NCI-H2196 (cell line): ENCODE measurements at regions not wholly inside any gene's neighbourhood (a gene's known extent, or its start where the extent isn't known, plus 50 kb on each side); places are given as distances from the start of the nearest gene placed in this dataset.

Experiments
- DNase-seq: peaks from one replicate; lab custom pipeline; 2025; ENCODE audit not compliant: unreplicated experiment; lab: John Stamatoyannopoulos, UW

GRCh38 chr4:41388080-41388479 is 131.4 kb downstream of the UCHL1 start:
- no peak for DNase-seq

- DNase-seq, result no peak
Observed at GRCh38 chr4:41389356-41389755, 132.6 kb downstream of the UCHL1 start.

GRCh38 chr4:41390661-41391060 is 133.9 kb downstream of the UCHL1 start:
- no peak for DNase-seq

- DNase-seq, result no peak
Observed at GRCh38 chr4:41391271-41391670, 134.5 kb downstream of the UCHL1 start.

- DNase-seq, result no peak
Observed at GRCh38 chr4:41394481-41394894, 137.8 kb downstream of the UCHL1 start.

GRCh38 chr4:41396214-41396613 is 139.5 kb downstream of the UCHL1 start:
- DNase-seq, result no peak

- DNase-seq, result no peak
Observed at GRCh38 chr4:41396869-41397268, 140.1 kb downstream of the UCHL1 start.

- no peak for DNase-seq
Observed at GRCh38 chr4:41399231-41399630, 138.7 kb upstream of the LIMCH1 start.

GRCh38 chr4:41400296-41400695 is 137.7 kb upstream of the LIMCH1 start:
- DNase-seq, result no peak

- DNase-seq, result no peak
Observed at GRCh38 chr4:41405464-41406112, 132.4 kb upstream of the LIMCH1 start.

GRCh38 chr4:41406113-41406516 is 131.8 kb upstream of the LIMCH1 start:
- no peak for DNase-seq

GRCh38 chr4:41408150-41408549 is 129.8 kb upstream of the LIMCH1 start:
- DNase-seq, result no peak

- no peak for DNase-seq
Observed at GRCh38 chr4:41408859-41409593, 128.9 kb upstream of the LIMCH1 start.

- no peak for DNase-seq
Observed at GRCh38 chr4:41409594-41409895, 128.4 kb upstream of the LIMCH1 start.

GRCh38 chr4:41410049-41410448 is 127.9 kb upstream of the LIMCH1 start:
- no peak for DNase-seq

- no peak for DNase-seq
Observed at GRCh38 chr4:41413670-41414411, 124.1 kb upstream of the LIMCH1 start.

GRCh38 chr4:41414412-41414779 is 123.6 kb upstream of the LIMCH1 start:
- no peak for DNase-seq

- no peak for DNase-seq
Observed at GRCh38 chr4:41418444-41418843, 119.5 kb upstream of the LIMCH1 start.

- DNase-seq, result peak; percentile 30
Observed at GRCh38 chr4:41420541-41420940, 117.4 kb upstream of the LIMCH1 start.

- no peak for DNase-seq
Observed at GRCh38 chr4:41423117-41423516, 114.8 kb upstream of the LIMCH1 start.

- DNase-seq, result no peak
Observed at GRCh38 chr4:41424522-41424921, 113.4 kb upstream of the LIMCH1 start.

GRCh38 chr4:41425650-41426049 is 112.3 kb upstream of the LIMCH1 start:
- no peak for DNase-seq
